Natural killer cell (primary cell): ENCODE measurements at regions not wholly inside any gene's neighbourhood (a gene's known extent, or its start where the extent isn't known, plus 50 kb on each side); places are given as distances from the start of the nearest gene placed in this dataset.
A peak's percentile ranks its signal among the peaks of the same experiment; 100 is the strongest.

ENCODE experiments used
- ATAC-seq, 3 donors: fragments of 150-1000 bp in 2 of 3; fragments of 200-7000 bp in 1 of 3; cut with Tn5 transposase; 1 replicate in 1 of 3; 2 replicates in 2 of 3; pipeline ENCODE4 v1.10.0; 2021; ENCODE audit warnings: mild to moderate bottlenecking in 2 of 3, moderate library complexity in 2 of 3
- DNase-seq, 2 donors: peaks; one replicate each; pipeline versions ENCODE4 v3.0.0 to v3.0.0-alpha.2; 2013 to 2021; ENCODE audit warnings: mixed read lengths in 1 of 2
- H3K27ac ChIP-seq: one replicate; pipeline ENCODE4 v1.5.1; 2013; ENCODE audit warnings: mild to moderate bottlenecking, low read length
- H3K27me3 ChIP-seq: one replicate; pipeline ENCODE4 v1.6.1; 2013; ENCODE audit warnings: low read length; ENCODE audit not compliant: control insufficient read depth, insufficient read depth
- H3K36me3 ChIP-seq: one replicate; pipeline ENCODE4 v1.6.1; 2013; ENCODE audit warnings: low read length; ENCODE audit not compliant: control insufficient read depth, insufficient read depth
- H3K4me1 ChIP-seq: one replicate; pipeline ENCODE4 v1.6.1; 2013; ENCODE audit warnings: low read length; ENCODE audit not compliant: control insufficient read depth, insufficient read depth
- H3K4me3 ChIP-seq: one replicate; pipeline ENCODE4 v1.5.1; 2013; ENCODE audit warnings: low read length
- H3K9me3 ChIP-seq: one replicate; pipeline ENCODE4 v1.6.1; 2013; ENCODE audit warnings: low read length; ENCODE audit not compliant: control insufficient read depth, insufficient read depth
- H3K27ac Mint-ChIP-seq, 2 donors: one replicate each; pipeline ENCODE4 v1.8.0; 2022; ENCODE audit warnings: mild to moderate bottlenecking in 2 of 2, mixed read lengths in 2 of 2, moderate library complexity in 1 of 2
- H3K27me3 Mint-ChIP-seq, 2 donors: one replicate each; pipeline ENCODE4 v1.8.0; 2022; ENCODE audit warnings: low read depth in 2 of 2, mixed read lengths in 2 of 2
- H3K36me3 Mint-ChIP-seq: one replicate; pipeline ENCODE4 v1.8.0; 2022; ENCODE audit warnings: mixed read lengths
- H3K4me1 Mint-ChIP-seq, 2 donors: one replicate each; pipeline ENCODE4 v1.8.0; 2022; ENCODE audit warnings: mixed read lengths in 2 of 2
- H3K4me3 Mint-ChIP-seq: one replicate; pipeline ENCODE4 v1.8.0; 2022; ENCODE audit warnings: mild to moderate bottlenecking, moderate library complexity, mixed read lengths
- H3K9me3 Mint-ChIP-seq, 2 donors: one replicate each; pipeline ENCODE4 v1.8.0; 2022; ENCODE audit warnings: mixed read lengths in 2 of 2
- whole genome bisulfite sequencing: methylation state at CpG from one replicate; pipeline ENCODE4 v1.1.7; 2013; ENCODE audit warnings: missing lambda C conversion rate; ENCODE audit not compliant: insufficient coverage; 5-methylcytosine and 5-hydroxymethylcytosine counted together
- intact Hi-C: fragments of 100-400 bp; cut with micrococcal nuclease; formaldehyde crosslinking; loops from one replicate; pipeline ENCODE4 v1.14.2; 2022
- TF ChIP-seq, protein P1 (sequence below): fragments of 200-600 bp; IDR thresholded peaks from one replicate; pipeline ENCODE4 v1.8.0; 2022; ENCODE audit warnings: antibody characterized with exemption

- H3K27ac ChIP-seq = peak overlapping the region; percentile 90
Measured at GRCh38 chr17:77446940-77447634, 306.3 kb downstream of the SEC14L1 start.

GRCh38 chr17:77449373-77449907 is 308.7 kb downstream of the SEC14L1 start:
- Mint-ChIP-seq H3K4me3 (peak overlapping the region; percentile 96), H3K27me3 (no peaks in the 10 kb centered on the region), H3K9me3 (no peaks in the 10 kb centered on the region), H3K27ac (peak overlapping the region; percentile 94), H3K4me1 (peaks cover 72 to 87% of the 10 kb centered on the region in 2 donors), H3K36me3 (no peaks in the 10 kb centered on the region)
- WGBS = 49% methylated on average over 9 of the region's 9 CpGs
- Histone ChIP-seq H3K9me3 (no peaks in the 10 kb centered on the region), H3K36me3 (peaks cover 3% of the 10 kb centered on the region), H3K27ac (peak overlapping the region; percentile 79), H3K4me1 (peaks cover 90% of the 10 kb centered on the region), H3K27me3 (no peaks in the 10 kb centered on the region), H3K4me3 (peak overlapping the region; percentile 74)
- TF ChIP-seq, protein P1, sequence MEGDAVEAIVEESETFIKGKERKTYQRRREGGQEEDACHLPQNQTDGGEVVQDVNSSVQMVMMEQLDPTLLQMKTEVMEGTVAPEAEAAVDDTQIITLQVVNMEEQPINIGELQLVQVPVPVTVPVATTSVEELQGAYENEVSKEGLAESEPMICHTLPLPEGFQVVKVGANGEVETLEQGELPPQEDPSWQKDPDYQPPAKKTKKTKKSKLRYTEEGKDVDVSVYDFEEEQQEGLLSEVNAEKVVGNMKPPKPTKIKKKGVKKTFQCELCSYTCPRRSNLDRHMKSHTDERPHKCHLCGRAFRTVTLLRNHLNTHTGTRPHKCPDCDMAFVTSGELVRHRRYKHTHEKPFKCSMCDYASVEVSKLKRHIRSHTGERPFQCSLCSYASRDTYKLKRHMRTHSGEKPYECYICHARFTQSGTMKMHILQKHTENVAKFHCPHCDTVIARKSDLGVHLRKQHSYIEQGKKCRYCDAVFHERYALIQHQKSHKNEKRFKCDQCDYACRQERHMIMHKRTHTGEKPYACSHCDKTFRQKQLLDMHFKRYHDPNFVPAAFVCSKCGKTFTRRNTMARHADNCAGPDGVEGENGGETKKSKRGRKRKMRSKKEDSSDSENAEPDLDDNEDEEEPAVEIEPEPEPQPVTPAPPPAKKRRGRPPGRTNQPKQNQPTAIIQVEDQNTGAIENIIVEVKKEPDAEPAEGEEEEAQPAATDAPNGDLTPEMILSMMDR = no peak
- intact Hi-C loops = loop anchor here (10.0 kb wide), 1 partner anchor 435 kb away; no protein-coding TSS in a partner anchor
- DNase-seq (no peak), ATAC-seq (no peak)

More at GRCh38 chr17:77446940-77447634, 306.3 kb downstream of the SEC14L1 start:
- Histone ChIP-seq H3K9me3 (no peaks in the 10 kb centered on the region), H3K36me3 (peaks cover 3% of the 10 kb centered on the region), H3K4me3 (no peak overlapping the region), H3K4me1 (peaks cover 90% of the 10 kb centered on the region), H3K27me3 (no peaks in the 10 kb centered on the region)
- Mint-ChIP-seq H3K27me3 (no peaks in the 10 kb centered on the region), H3K27ac (peak overlapping the region; percentile 86), H3K36me3 (no peaks in the 10 kb centered on the region), H3K9me3 (no peaks in the 10 kb centered on the region), H3K4me1 (peaks cover 69 to 87% of the 10 kb centered on the region in 2 donors), H3K4me3 (peak overlapping the region; percentile 67)
- TF ChIP-seq, protein P1 = no peak
- intact Hi-C loops = loop anchor here (10.0 kb wide), 1 partner anchor 438 kb away; no protein-coding TSS in a partner anchor
- ATAC-seq (no peak), DNase-seq (no peak)
- WGBS = 94% methylated on average over 20 of the region's 20 CpGs

GRCh38 chr17:77449908-77450741 is 309.4 kb downstream of the SEC14L1 start:
- intact Hi-C loops = loop anchor here (2.0 to 10.0 kb wide), 2 partner anchors 15 to 435 kb away; no protein-coding TSS in a partner anchor
- WGBS = 60% methylated on average over 23 of the region's 23 CpGs
- Histone ChIP-seq H3K4me1 (peaks cover 90% of the 10 kb centered on the region), H3K36me3 (peaks cover 3% of the 10 kb centered on the region), H3K27ac (peak overlapping the region; percentile 79), H3K4me3 (peak overlapping the region; percentile 74), H3K9me3 (no peaks in the 10 kb centered on the region), H3K27me3 (no peaks in the 10 kb centered on the region)
- H3K4me3 Mint-ChIP-seq = peak overlapping the region; percentile 96
- TF ChIP-seq, protein P1 = no peak
- peak overlapping the region; percentile 94 for H3K27ac Mint-ChIP-seq
- ATAC-seq = no peak
- H3K4me1 Mint-ChIP-seq = peaks cover 72 to 87% of the 10 kb centered on the region in 2 donors
- no peaks in the 10 kb centered on the region for H3K27me3 Mint-ChIP-seq
- peak in 1 of 2 donors; percentile 56 for DNase-seq
- H3K36me3 Mint-ChIP-seq = no peaks in the 10 kb centered on the region
- H3K9me3 Mint-ChIP-seq = no peaks in the 10 kb centered on the region
